HEK293T (cell line): ENCODE measurements at regions not wholly inside any gene's neighbourhood (a gene's known extent, or its start where the extent isn't known, plus 50 kb on each side); places are given as distances from the start of the nearest gene placed in this dataset.
"Not testable (repeated sequence)": the region's sequence is repeated elsewhere in the genome, so short reads cannot be mapped to it uniquely, and the experiment has no call there.

Experiments
- CTCF ChIA-PET: fragments of 350-600 bp; formaldehyde crosslinking; extraction: SDS; loops from one replicate; lab custom pipeline; 2021; ENCODE audit warnings: antibody characterized with exemption, inconsistent platforms; lab: Yijun Ruan, JAX
- POLR2A ChIA-PET: fragments of 350-600 bp; formaldehyde crosslinking; extraction: SDS; loops from one replicate; lab custom pipeline; 2020; ENCODE audit warnings: antibody characterized with exemption, inconsistent platforms; lab: Yijun Ruan, JAX
- DNase-seq: peaks from one replicate; pipeline ENCODE4 v3.0.0; 2012; ENCODE audit warnings: mixed read lengths; ENCODE audit errors: extremely low spot score
- ARNT ChIP-seq: fragments of 450-650 bp; IDR thresholded peaks from 2 replicates; pipeline ENCODE4 v1.6.1; 2017; ENCODE audit warnings: mild to moderate bottlenecking
- BHLHE40 ChIP-seq: fragments of 450-650 bp; IDR thresholded peaks from 2 replicates; pipeline ENCODE4 v1.6.1; 2016; ENCODE audit warnings: mild to moderate bottlenecking, moderate library complexity, borderline replicate concordance
- CTBP1 ChIP-seq: fragments of 450-650 bp; IDR thresholded peaks from 2 replicates; pipeline ENCODE4 v1.6.1; 2016; ENCODE audit warnings: borderline replicate concordance
- ELF4 ChIP-seq: fragments of 450-650 bp; IDR thresholded peaks from 2 replicates; pipeline ENCODE4 v1.6.1; 2017; ENCODE audit warnings: antibody characterized with exemption
- FOXA1 ChIP-seq: fragments of 450-650 bp; IDR thresholded peaks from 2 replicates; pipeline ENCODE4 v1.6.1; 2016; ENCODE audit warnings: mild to moderate bottlenecking
- FOXK2 ChIP-seq: fragments of 450-650 bp; IDR thresholded peaks from 2 replicates; pipeline ENCODE4 v1.6.1; 2016; ENCODE audit warnings: mild to moderate bottlenecking
- FOXM1 ChIP-seq: fragments of 450-650 bp; IDR thresholded peaks from 2 replicates; pipeline ENCODE4 v1.6.1; 2017; ENCODE audit warnings: mild to moderate bottlenecking, borderline replicate concordance
- HDGF ChIP-seq: fragments of 450-650 bp; IDR thresholded peaks from 2 replicates; pipeline ENCODE4 v1.6.1; 2017; ENCODE audit warnings: antibody characterized with exemption, borderline replicate concordance
- L3MBTL2 ChIP-seq: fragments of 450-650 bp; conservative IDR thresholded peaks from 2 replicates; pipeline ENCODE4 v1.6.1; 2016; ENCODE audit warnings: mild to moderate bottlenecking
- LEF1 ChIP-seq: fragments of 450-650 bp; IDR thresholded peaks from 2 replicates; pipeline ENCODE4 v1.6.1; 2017; ENCODE audit warnings: mild to moderate bottlenecking, borderline replicate concordance
- NFRKB ChIP-seq: fragments of 450-650 bp; IDR thresholded peaks from 2 replicates; pipeline ENCODE4 v1.6.1; 2016; ENCODE audit warnings: mild to moderate bottlenecking, moderate library complexity
- SP1 ChIP-seq: fragments of 450-650 bp; IDR thresholded peaks from 2 replicates; pipeline ENCODE4 v1.6.1; 2017
- SUZ12 ChIP-seq: fragments of 450-650 bp; IDR thresholded peaks from 2 replicates; pipeline ENCODE4 v1.6.1; 2016; ENCODE audit warnings: mild to moderate bottlenecking
- TARDBP ChIP-seq: fragments of 450-650 bp; IDR thresholded peaks from 2 replicates; pipeline ENCODE4 v1.6.1; 2016
- ZNF384 ChIP-seq: fragments of 450-650 bp; IDR thresholded peaks from 2 replicates; pipeline ENCODE4 v1.6.1; 2016
- TF ChIP-seq, protein P1 (sequence below): fragments of 450-650 bp; IDR thresholded peaks from 2 replicates; pipeline ENCODE4 v1.6.1; 2016

DNA sequence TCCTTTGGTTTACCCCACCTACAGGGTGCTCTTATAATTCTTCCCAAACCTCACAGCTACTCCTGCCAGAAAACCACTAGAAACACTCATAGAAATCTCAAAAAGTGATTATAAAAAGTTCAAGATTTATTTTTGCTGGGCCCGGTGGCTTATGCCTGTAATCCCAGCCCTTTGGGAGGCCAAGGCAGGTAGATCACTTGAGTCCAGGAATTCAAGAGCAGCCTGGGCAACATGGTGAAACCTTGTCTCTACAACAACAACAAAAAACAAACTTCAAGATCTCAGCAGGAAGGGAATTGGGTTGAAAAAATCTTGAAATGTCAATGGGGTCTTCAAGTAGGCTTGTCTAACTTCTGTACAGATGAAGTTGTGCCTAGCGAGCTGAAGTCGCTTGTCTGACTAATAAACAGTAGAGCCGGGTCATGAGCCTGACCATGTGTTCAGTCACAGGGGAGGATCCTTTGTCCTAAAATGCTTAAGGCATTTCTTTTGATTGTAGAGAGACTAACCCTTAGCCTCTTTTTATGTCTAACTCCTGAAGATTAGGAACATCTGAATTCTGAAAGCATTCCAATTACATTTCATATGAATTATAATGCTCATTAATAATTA lies 124.6 kb downstream of the NOC3L start:
- CTCF ChIA-PET: no interaction called here
- POLR2A ChIA-PET: no interaction called here
- TF ChIP-seq NFRKB (no peak), ZNF384 (no peak)
- no peak for DNase-seq

DNA sequence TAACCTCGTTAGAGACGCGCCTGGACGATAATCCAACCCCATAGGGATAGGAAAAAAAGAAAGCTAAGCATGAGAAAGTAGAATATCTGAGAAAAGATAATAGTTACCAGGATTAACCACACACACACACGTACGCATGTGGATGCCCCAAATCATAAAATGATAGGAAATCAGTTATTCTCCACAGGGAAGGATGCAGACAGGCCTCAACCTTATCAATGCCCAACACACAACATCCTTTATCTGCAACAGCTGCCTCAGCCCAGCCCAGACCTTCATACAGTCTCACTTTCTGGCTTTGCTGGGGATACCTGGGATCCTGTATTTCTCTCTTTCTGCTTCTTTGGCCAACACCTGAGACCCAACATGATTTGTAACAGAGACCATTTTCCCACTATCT lies 123.0 kb downstream of the NOC3L start:
- ChIA-PET CTCF (no interaction called here), POLR2A (no interaction called here)
- TF ChIP-seq ARNT: no peak
- TF ChIP-seq LEF1: no peak
- TF ChIP-seq ELF4: no peak
- no peak for TF ChIP-seq BHLHE40
- no peak for TF ChIP-seq HDGF
- TF ChIP-seq CTBP1: no peak
- TF ChIP-seq SUZ12: no peak
- TF ChIP-seq FOXA1: no peak
- TF ChIP-seq FOXK2: no peak
- TF ChIP-seq FOXM1: no peak
- DNase-seq: no peak

DNA sequence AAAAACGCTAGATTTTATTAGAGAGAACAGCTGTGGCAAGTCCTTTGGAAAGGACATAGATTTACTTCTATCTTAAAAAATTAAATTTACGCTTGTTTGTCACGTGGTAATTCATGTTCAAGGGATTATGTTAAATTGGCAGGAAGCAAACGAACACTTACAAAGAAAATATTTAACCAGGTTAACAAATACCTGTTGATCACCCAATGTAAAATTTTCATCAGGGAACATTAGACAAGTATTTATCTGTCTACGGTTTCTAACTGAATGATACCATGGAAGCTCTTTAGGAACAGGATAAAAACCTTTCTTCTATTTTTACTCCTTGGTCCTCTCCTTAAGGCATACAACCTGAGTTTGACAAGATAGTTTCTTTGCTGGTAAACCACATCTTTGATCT lies 122.2 kb downstream of the NOC3L start:
- ChIA-PET CTCF (no interaction called here), POLR2A (no interaction called here)
- TF ChIP-seq FOXA1 (no peak), FOXM1 (no peak), NFRKB (no peak), LEF1 (no peak), ZNF384 (no peak), HDGF (no peak), TARDBP (no peak), ELF4 (no peak), FOXK2 (no peak)
- TF ChIP-seq, protein P1, sequence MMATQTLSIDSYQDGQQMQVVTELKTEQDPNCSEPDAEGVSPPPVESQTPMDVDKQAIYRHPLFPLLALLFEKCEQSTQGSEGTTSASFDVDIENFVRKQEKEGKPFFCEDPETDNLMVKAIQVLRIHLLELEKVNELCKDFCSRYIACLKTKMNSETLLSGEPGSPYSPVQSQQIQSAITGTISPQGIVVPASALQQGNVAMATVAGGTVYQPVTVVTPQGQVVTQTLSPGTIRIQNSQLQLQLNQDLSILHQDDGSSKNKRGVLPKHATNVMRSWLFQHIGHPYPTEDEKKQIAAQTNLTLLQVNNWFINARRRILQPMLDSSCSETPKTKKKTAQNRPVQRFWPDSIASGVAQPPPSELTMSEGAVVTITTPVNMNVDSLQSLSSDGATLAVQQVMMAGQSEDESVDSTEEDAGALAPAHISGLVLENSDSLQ: no peak
- no peak for DNase-seq

DNA sequence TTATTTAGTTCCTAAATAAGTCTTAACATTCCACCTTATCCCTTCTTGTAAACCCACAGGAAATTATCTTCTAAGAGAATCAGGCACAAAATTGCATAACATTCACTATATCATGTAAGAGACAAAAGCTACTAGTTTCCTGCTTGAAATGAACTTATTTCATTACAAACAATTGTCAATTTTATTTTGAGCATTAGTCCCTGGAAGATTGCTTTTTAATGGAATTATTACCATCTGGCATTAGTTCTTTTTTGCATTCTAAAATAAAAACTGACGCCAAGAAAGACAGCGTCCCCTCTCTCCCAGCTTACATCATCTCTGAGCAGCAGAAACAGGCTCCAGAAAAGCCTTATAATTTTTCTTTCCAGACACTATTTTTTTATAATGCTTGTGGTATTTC lies 121.8 kb downstream of the NOC3L start:
- ChIA-PET CTCF (no interaction called here), POLR2A (no interaction called here)
- TF ChIP-seq SUZ12 (no peak), ELF4 (no peak), FOXK2 (no peak), SP1 (no peak), NFRKB (no peak), TARDBP (no peak), ZNF384 (no peak)
- DNase-seq: no peak

DNA sequence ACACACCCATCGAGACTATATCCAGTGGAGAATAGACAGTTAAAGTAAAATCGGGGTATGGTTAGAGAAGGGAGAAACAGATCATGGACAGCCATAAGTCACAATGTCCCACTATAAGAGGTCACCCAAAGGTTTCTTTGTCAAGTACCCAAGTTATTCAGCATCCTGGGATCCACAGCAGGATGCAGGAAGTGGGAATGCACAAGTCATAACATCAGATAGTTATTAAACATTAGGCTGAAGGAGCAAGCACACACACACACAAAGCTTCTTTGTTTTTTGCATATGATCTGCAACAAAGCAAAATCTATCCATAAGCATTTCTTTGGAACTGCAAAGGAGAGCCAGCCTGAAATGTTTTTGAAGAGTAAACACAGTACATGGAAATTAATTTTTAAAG lies 111.6 kb downstream of the NOC3L start:
- DNase-seq: no peak
- ChIA-PET CTCF (no interaction called here), POLR2A (no interaction called here)
- TF ChIP-seq TARDBP (no peak), ARNT (no peak), FOXK2 (no peak), FOXM1 (no peak), HDGF (no peak)
- TF ChIP-seq, protein P1: no peak

DNA sequence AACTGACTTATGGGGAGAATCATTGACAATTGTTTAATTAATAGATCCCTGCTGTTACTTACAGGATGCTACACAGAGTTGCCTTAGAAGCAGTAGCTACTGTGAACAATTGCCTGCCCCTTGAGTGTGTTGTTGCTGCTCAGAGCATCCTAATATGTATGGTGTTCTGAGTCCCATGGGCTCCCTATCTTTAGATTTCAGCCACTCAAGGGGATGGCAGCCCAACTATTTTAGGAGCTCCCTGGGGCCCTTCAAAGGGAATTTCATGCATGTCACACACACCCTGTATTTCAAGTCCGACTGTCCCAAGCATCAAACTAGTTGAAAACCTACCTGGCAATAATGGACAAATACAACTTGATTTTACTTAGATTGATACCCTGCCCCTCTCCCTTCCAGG lies 111.2 kb downstream of the NOC3L start:
- ChIA-PET POLR2A (no interaction called here), CTCF (no interaction called here)
- TF ChIP-seq LEF1 (no peak), NFRKB (no peak), BHLHE40 (no peak), CTBP1 (no peak), TARDBP (no peak)
- DNase-seq: no peak

DNA sequence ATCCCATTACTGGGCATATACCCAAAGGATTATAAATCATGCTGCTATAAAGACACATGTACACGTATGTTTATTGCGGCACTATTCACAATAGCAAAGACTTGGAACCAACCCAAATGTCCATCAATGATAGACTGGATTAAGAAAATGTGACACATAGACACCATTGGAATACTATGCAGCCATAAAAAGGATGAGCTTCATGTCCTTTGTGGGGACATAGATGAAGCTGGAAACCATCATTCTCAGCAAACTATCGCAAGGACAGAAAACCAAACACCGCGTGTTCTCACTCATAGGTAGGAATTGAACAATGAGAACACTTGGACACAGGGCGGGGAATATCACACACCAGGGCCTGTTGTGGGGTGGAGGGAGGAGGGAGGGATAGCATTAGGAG lies 105.3 kb downstream of the NOC3L start:
- CTCF ChIA-PET: interaction anchor here (0.7 kb wide), 1 partner anchor 10 kb away, joined by 4 read pairs; no protein-coding TSS in a partner anchor
- not testable (repeated sequence) for DNase-seq

DNA sequence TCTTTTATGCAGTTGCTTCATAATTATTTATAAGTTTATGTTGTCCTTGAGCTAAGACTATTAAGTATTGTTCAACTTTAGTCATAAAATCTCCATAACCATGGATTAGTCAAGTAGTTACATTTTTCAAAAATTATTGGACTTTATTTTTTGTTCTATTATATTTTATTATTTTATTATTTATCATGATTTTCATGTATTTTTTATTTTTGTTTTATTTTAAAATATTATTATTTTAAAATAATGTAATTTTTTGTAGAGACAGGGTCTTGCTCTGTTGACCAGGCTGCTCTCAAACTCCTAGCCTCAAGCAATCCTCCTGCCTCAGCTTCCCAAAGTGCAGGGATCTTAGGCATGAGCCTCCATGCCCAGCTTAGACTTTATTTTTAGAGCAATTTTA lies 102.3 kb downstream of the NOC3L start:
- ChIA-PET POLR2A (no interaction called here), CTCF (no interaction called here)
- TF ChIP-seq NFRKB (no peak), ELF4 (no peak), FOXA1 (no peak), HDGF (no peak), ARNT (no peak), FOXM1 (no peak), FOXK2 (no peak), TARDBP (no peak), LEF1 (no peak), BHLHE40 (no peak), SP1 (no peak), L3MBTL2 (no peak), CTBP1 (no peak)
- TF ChIP-seq, protein P1: no peak

More for the DNA sequence above, 105.3 kb downstream of the NOC3L start:
- POLR2A ChIA-PET: not testable (repeated sequence)

More for the DNA sequence above, 102.3 kb downstream of the NOC3L start:
- no peak for DNase-seq
